Mucosa of stomach (tissue), 1 donor: ENCODE measurements at regions not wholly inside any gene's neighbourhood (a gene's known extent, or its start where the extent isn't known, plus 50 kb on each side); places are given as distances from the start of the nearest gene placed in this dataset.

Experiments used
- H3K27me3 ChIP-seq: one replicate; pipeline ENCODE4 v1.7.0; 2013; ENCODE audit warnings: mild to moderate bottlenecking, low read length; ENCODE audit not compliant: control insufficient read depth, insufficient read depth
- H3K36me3 ChIP-seq: one replicate; pipeline ENCODE4 v1.7.0; 2013; ENCODE audit warnings: low read length; ENCODE audit not compliant: control insufficient read depth, insufficient read depth
- H3K4me1 ChIP-seq: one replicate; pipeline ENCODE4 v1.7.0; 2013; ENCODE audit warnings: mild to moderate bottlenecking, low read length; ENCODE audit not compliant: control insufficient read depth, insufficient read depth
- H3K4me3 ChIP-seq: one replicate; pipeline ENCODE4 v1.7.0; 2013; ENCODE audit warnings: low read length
- H3K9ac ChIP-seq: one replicate; pipeline ENCODE4 v1.7.0; 2013; ENCODE audit warnings: mild to moderate bottlenecking, low read length, moderate library complexity
- H3K9me3 ChIP-seq: one replicate; pipeline ENCODE4 v1.7.0; 2013; ENCODE audit warnings: mild to moderate bottlenecking, low read length, moderate library complexity; ENCODE audit not compliant: control insufficient read depth
- donor health status: Pancreatic carcinoma.

DNA sequence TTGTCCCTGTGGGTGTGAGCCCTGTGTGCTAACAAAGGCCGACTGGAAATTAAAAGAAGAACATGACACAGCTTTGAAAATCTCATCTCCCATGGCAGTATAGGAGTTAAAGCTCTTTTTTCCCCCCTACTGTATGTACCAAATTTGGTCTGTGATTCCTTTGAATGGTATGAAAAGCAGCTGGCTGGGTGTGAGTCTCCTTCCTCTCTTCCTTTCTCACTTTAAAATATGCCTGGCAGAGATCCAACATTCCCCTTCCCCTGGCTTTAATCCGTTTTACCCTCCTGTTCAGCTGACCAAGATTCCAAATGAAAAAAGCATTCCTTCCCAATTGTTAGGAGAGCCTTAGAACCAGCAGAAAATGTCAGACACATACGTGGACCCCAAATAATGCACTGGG lies 225.0 kb upstream of the CELF2 start:
- Histone ChIP-seq H3K27me3 (no peaks in the 10 kb centered on the region), H3K4me3 (no peak overlapping the region), H3K4me1 (no peaks in the 10 kb centered on the region), H3K9me3 (no peaks in the 10 kb centered on the region), H3K36me3 (no peaks in the 10 kb centered on the region), H3K9ac (no peak overlapping the region)

DNA sequence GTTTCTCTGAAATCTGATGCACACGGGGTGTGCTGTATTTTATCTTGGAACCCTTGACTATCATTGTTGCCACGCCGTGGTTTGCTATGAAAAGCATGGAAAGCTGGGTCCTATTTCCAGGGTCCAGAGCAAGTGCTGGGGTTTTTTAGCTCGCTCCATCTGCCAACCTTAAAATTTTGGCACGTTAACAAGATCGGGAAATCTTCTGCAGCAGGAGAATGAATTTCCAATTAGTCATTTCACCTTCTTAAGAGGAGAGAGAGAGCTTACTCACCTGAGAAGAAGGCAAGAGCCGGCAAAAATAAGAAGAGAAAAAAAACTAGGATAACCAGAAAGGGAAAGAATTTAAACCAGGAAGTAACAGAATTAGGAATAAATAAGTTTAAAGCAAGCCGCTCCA lies 223.6 kb upstream of the CELF2 start:
- Histone ChIP-seq H3K4me3 (no peak overlapping the region), H3K9me3 (no peaks in the 10 kb centered on the region), H3K9ac (no peak overlapping the region), H3K27me3 (no peaks in the 10 kb centered on the region), H3K36me3 (no peaks in the 10 kb centered on the region), H3K4me1 (no peaks in the 10 kb centered on the region)

DNA sequence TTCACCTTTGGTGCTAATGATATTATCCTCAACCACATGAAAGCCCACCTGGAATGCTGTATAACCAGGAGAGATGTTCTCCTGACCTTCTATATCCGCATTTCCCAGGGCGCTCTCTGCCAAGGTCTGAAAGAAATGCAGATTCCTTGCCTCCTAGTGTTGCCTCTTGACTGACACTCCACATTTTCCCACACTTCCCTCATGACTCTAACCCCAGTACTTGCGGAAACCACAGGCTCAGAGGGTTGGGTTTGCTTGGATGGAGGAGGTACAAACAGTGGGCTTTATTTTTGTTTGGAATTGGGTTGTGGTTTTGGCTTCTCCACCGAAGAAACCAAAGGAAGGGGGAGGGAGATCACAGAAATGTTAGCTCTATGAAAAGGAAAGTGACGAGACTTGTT lies 222.9 kb upstream of the CELF2 start:
- no peaks in the 10 kb centered on the region for H3K27me3 ChIP-seq
- H3K36me3 ChIP-seq, result no peaks in the 10 kb centered on the region
- H3K9ac ChIP-seq, result no peak overlapping the region
- no peaks in the 10 kb centered on the region for H3K4me1 ChIP-seq
- no peaks in the 10 kb centered on the region for H3K9me3 ChIP-seq
- H3K4me3 ChIP-seq, result no peak overlapping the region

DNA sequence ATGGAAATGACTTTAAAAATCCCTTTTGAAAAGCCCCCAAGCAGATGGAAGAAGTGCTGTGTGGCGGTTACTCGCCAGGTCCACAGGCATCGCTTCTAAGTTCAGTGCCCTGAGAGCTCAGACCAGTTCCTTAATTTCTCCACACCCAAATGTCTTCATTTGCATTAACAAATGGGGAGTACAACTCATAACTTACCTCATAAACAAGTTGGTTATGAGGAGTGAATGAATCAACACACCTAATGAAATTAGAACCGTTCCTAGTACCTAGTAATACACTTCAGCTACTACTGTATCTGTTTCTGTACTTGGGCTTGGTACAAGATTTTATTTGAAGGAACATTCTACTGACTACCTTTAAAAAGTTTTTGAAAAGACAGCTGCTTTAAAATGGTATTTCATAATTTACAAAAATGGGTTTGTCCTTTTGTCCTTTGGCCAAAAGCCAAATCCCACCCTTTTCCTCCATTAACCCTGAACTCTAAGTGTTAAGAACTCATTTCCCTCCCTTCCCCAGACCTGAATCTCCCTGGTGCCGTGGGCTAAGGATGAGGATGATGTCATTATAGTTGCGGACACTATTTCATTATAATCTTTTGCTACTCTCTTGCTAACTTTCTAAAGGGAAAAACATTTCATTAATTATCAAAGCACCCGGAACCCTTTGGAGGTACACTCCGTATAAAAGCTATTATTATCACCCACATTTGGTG lies 221.5 kb upstream of the CELF2 start:
- no peaks in the 10 kb centered on the region for H3K36me3 ChIP-seq
- H3K27me3 ChIP-seq, result no peaks in the 10 kb centered on the region
- H3K4me3 ChIP-seq, result no peak overlapping the region
- no peaks in the 10 kb centered on the region for H3K4me1 ChIP-seq
- no peak overlapping the region for H3K9ac ChIP-seq
- H3K9me3 ChIP-seq, result no peaks in the 10 kb centered on the region

DNA sequence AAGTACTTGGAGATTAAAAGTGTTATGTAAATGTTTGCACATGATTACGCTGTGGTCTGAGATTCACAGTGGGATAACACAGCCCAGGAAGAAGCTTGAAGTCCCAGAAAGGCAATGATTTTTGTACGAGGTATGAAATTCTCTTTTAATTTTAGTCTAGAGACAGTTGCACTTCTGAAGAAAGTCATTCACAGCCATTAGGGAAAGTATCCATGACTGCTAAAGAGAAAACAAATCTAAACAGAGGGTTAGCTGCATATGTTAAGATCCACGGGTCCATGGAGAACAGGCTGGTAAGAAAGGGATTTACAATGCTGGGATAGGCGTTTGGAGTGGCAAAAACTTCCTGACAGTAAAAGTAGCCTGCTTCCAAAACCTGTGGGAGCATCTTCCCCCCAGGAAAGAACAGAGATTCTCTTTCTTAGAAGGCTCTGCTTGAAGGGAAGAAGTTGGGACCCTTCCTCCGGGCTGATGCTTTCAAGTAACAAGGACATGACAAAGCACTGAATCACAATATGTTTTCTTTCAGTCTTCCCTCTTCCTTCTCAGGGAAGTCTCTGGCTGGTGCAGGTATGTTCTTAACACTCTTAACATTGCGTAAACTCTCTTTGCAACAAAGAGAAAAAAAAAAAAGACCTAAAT lies 220.8 kb upstream of the CELF2 start:
- no peaks in the 10 kb centered on the region for H3K4me1 ChIP-seq
- H3K9me3 ChIP-seq, result no peaks in the 10 kb centered on the region
- H3K27me3 ChIP-seq, result no peaks in the 10 kb centered on the region
- no peaks in the 10 kb centered on the region for H3K36me3 ChIP-seq
- no peak overlapping the region for H3K4me3 ChIP-seq
- no peak overlapping the region for H3K9ac ChIP-seq

DNA sequence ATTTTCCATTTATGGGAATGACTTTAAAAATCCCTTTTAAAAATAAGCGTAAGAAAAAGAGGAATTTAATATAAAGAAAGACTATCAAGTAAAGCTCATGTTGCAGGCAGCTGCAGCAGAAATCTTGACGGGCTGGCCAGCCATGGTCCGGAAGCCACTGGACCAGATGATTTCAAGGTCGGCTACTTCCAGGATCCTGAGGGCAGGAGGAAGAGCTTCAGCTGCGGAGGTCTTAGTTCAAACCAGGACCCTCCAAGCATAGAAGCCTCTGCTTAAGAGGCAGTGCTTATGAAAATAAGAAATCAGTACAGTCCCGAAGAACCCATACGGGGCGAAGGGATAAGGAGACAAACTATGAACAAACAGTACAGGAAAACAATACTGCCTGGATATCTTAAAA lies 220.2 kb upstream of the CELF2 start:
- H3K4me1 ChIP-seq, result no peaks in the 10 kb centered on the region
- no peak overlapping the region for H3K4me3 ChIP-seq
- no peaks in the 10 kb centered on the region for H3K36me3 ChIP-seq
- H3K9ac ChIP-seq, result no peak overlapping the region
- no peaks in the 10 kb centered on the region for H3K9me3 ChIP-seq
- H3K27me3 ChIP-seq, result no peaks in the 10 kb centered on the region

DNA sequence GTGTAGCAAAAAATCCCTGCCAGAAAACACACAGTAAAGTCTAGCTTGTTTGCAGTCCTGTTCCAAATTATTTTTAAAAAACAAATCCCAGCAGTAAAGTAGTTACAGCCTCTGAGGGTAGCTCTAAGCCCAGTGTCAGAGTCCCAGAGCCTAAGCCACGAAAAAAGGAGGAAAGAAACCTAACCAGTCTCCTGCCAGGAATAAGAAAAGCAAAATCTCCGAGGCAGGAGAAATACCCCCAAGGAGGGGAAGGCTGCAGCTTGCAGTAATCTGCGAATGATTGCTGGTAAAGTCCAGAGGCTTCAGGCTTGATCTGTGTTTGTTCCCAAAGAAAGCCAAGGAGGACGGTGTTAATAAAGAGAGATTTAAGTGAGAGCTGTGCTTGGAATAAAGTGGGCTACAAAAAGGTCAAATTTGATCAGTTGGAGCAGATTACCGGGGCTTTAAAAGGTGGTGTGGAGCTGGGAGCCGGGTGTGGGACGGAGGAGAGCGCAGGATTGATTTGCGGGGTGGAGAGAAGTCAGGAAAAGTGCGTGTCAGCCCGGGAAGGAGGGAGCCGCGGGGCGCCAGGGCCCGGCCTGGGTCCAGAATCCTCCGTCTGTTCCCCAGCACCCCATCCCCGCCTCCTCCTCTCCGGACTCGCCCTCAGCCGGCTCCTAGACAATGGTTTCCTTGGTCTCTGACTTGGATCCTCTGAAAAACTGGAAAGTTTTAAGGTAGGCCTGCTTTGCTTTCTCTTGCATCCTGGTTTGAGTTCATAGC lies 219.4 kb upstream of the CELF2 start:
- Histone ChIP-seq H3K36me3 (no peaks in the 10 kb centered on the region), H3K9me3 (no peaks in the 10 kb centered on the region), H3K4me3 (no peak overlapping the region), H3K9ac (peak overlapping the region; percentile 19), H3K4me1 (no peaks in the 10 kb centered on the region), H3K27me3 (no peaks in the 10 kb centered on the region)

DNA sequence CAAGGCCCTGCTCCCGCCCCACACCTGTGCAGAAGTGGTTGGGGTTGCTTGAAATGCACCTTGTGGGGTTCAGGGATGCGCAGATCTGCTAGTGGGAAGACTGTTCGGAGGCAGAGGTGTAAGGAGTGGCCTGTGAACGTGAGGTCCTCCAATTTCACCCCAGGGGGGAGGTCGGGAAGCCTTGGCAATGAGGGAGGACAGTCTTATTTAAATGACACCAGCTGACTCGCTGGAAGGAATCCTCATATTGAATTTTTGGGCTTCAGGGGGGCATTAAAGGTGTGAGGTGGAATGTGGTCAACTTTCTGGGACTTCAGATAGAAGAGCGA lies 218.8 kb upstream of the CELF2 start:
- H3K36me3 ChIP-seq, result no peaks in the 10 kb centered on the region
- H3K4me3 ChIP-seq, result no peak overlapping the region
- no peaks in the 10 kb centered on the region for H3K4me1 ChIP-seq
- no peaks in the 10 kb centered on the region for H3K9me3 ChIP-seq
- no peaks in the 10 kb centered on the region for H3K27me3 ChIP-seq
- H3K9ac ChIP-seq, result peak overlapping the region; percentile 19

DNA sequence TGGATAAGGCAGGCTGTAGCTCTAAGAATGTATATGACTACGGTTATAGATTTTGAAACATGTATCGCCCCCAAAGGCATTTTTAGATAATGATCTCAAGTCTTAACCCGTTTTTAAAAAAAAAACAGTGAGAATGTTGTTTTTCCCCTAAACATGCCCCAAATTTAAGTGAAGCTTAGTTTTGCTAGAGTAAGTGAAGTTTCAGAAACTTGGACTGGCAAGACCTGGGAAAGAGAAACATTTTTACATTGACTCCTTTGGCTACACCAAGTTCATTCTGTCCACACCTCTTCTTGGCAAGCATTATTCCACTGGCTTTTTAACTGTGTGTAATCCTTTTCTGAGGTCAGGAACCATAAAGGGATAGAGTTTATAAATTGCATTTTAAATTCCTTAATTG lies 216.7 kb upstream of the CELF2 start:
- H3K9me3 ChIP-seq, result no peaks in the 10 kb centered on the region
- no peaks in the 10 kb centered on the region for H3K4me1 ChIP-seq
- H3K27me3 ChIP-seq, result no peaks in the 10 kb centered on the region
- H3K36me3 ChIP-seq, result no peaks in the 10 kb centered on the region
- no peak overlapping the region for H3K4me3 ChIP-seq
- H3K9ac ChIP-seq, result no peak overlapping the region

DNA sequence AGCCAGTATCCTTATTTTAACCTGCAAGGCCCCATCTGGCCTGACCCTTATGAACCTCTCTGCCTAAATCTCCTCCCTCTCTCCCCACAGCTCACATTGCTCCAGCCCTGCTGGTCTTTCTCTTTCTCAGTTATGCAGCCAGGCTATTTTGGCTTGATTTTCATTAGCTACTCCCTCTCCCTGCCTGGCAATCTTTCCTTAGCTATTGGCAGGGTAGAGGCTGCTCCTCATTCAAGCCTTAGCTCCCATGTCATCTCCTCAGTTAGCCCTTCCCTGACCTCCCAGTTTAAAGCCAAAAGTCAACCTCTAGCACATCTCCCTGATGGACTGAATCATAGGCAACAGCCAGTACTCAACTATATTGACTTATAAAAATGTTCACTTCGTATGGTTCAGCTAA lies 214.4 kb upstream of the CELF2 start:
- Histone ChIP-seq H3K9me3 (no peaks in the 10 kb centered on the region), H3K36me3 (no peaks in the 10 kb centered on the region), H3K9ac (no peak overlapping the region), H3K4me1 (no peaks in the 10 kb centered on the region), H3K4me3 (no peak overlapping the region), H3K27me3 (no peaks in the 10 kb centered on the region)

DNA sequence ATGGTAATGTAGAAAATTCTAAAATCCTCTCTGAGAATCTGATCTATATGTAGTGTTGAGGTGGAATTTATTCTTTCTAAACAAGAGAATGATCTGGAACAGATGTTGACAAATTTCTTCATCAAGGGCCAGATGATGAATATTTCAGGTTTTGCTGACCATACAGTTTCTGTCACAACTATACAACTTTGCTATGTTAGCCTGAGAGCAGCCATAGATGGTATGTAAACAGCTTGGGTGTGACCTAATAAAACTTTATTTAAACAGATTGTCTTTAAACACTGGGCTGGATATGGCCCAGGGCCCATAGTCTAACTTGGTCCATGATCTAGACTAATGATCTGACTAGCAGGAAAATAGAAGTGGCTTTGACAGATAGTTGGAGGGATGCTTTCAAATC lies 213.6 kb upstream of the CELF2 start:
- H3K27me3 ChIP-seq, result no peaks in the 10 kb centered on the region
- H3K9ac ChIP-seq, result no peak overlapping the region
- no peak overlapping the region for H3K4me3 ChIP-seq
- H3K9me3 ChIP-seq, result no peaks in the 10 kb centered on the region
- H3K36me3 ChIP-seq, result no peaks in the 10 kb centered on the region
- no peaks in the 10 kb centered on the region for H3K4me1 ChIP-seq

DNA sequence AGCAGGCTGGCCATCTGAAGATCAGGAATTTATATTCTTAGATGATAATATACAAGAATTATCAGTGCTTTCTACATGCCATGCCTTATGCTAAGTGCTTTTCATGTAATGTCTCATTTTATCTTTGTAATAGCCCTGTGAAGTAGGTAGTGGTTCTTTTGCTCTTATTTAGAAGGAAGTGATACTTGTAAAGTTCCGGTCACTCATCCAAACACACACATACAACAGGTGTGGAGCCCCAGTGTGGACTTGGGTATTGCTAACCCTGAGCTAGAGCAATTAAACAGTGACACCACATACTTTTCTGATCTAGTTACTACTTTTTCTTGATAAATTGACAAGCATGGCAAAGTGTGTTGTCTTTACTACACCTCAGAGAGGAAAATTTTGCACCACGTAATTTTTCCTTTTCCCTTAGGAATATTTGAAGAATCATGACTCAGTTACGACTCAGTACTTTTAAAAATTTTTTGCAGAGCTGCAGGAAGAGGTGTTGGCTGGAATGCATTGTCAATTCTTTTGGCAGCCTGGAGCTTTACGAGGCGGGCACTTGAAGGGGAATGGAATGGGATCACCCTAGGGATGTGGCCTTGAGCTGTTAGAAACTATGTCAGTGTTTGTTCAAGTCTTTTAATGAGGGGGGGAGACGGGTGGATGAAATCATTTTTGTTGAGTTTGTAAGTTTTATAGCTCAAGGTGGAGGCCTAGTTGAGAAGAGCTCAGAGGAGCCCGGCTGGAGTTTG lies 212.5 kb upstream of the CELF2 start:
- Histone ChIP-seq H3K9me3 (no peaks in the 10 kb centered on the region), H3K9ac (no peak overlapping the region), H3K27me3 (no peaks in the 10 kb centered on the region), H3K4me3 (no peak overlapping the region), H3K36me3 (no peaks in the 10 kb centered on the region), H3K4me1 (no peaks in the 10 kb centered on the region)
